ENCODE measurements at regions not wholly inside any gene's neighbourhood (a gene's known extent, or its start where the extent isn't known, plus 50 kb on each side); places are given as distances from the start of the nearest gene placed in this dataset.

DNA sequence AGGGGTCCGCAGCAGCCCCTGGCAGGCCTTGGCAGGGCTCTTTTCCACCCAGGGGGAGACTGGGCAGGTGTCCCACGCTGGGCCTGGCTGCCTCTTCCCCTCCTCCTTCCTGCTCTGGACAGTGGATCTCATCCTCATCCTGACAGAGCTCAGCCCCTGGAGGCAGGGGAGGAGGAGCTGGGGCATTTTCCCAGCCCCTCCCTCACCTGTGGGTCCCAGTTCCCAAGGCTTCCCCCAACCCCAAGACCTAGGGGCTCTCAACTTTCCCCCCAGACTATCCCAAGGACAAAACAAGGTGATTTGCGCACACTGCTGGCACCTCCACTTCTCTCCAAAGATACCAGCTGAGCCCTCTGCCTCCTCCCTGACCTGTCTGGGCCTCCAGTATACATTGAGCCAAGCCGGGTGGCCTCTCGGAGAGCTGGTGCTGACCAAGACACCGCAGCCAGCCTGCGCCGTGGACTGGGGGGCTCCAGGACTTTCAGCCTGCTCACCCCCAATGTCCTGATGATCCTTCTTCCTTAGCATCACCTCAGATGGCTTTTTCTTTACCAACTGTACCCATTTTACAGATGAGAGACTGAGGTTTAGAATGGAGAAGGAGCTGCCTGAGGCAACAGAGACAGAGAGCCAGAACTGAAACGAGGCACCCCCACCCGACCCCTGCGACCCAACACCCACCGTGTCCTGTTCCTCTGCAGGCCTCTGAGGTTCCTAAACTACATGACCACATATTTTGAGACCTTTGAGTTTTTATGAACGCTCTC is 126.6 kb downstream of the BARX1 start:
- Histone ChIP-seq H3K4me3 (ENCODE audit: control insufficient read depth in 1 of 7, extremely low read depth in 1 of 7, insufficient read depth in 4 of 7, low read depth in 2 of 7, low read length in 6 of 7) (no peak overlapping the region), H3K27me3 (replicated peaks in 2 of 5; ENCODE audit: control insufficient read depth in 4 of 5, insufficient read depth in 5 of 5, low read length in 4 of 5) (peaks cover 3 to 58% (median 25%) of the 10 kb centered on the region in 5 experiments), H3K27ac (ENCODE audit: insufficient read depth in 1 of 2, low read depth in 1 of 2, low read length in 2 of 2, poor library complexity in 1 of 2, severe bottlenecking in 2 of 2) (no peak overlapping the region), H3K4me1 (ENCODE audit: control extremely low read depth in 1 of 4, control insufficient read depth in 4 of 4, insufficient read depth in 4 of 4, low read length in 3 of 4) (peaks cover 0 to 9% (median 3%) of the 10 kb centered on the region in 4 experiments), H3K36me3 (ENCODE audit: control insufficient read depth in 4 of 4, insufficient read depth in 4 of 4, low read length in 3 of 4) (no peaks in the 10 kb centered on the region), H3K9me3 (ENCODE audit: control extremely low read depth in 1 of 5, control insufficient read depth in 4 of 5, insufficient read depth in 2 of 5, low read depth in 1 of 5, low read length in 4 of 5) (peaks cover 0 to 2% (median 0%) of the 10 kb centered on the region in 5 experiments)
- POLR2A ChIA-PET: interaction anchor here (0.6 kb wide), 1 partner anchor 228 kb away, joined by 5 read pairs; no protein-coding TSS in a partner anchor
- CTCF ChIA-PET: interaction anchor here (1.4 kb wide), 1 partner anchor 131 kb away, joined by 5 read pairs; no protein-coding TSS in a partner anchor
- WGBS (ENCODE audit: insufficient coverage): 91% methylated on average over 13 of the region's 13 CpGs
- DNase-seq: no peak

DNA sequence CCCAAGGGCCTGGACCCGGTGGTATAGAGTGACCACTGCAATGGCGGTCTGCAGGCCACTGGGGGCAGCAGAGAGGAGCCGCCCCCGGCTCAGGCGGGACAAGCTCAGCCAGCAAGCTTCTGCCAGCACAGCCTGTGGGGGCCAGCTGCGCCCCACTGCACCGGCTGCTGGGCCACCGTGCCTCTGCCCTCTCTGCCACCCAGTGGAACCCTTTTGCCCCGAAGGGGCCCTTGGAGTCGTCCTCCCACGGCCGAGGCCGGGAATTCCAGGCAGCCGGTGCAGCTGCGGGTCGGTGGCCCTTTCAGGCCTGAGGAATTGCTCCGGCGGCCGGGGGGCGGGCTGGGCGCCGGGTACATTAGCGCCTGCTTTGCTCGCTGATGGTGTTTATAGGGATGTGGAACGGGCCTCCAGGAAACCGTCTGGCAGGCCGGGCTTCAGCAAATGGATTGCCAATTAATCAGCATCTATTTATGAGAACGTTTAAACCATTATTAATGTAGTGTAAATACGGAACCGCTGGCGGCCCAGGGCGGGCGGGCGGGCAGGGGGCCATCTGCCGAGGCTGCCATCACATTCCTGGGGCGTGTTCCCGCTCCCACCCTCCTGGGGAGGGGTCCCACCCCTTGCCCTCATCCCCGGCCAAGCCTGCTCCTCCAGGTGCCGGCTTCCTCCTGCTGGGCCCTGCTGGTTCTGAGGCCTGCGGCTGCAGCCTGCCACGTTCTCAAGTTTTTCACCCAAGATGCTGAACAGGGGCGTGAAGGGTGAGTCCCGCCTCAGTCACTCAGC is 127.4 kb downstream of the BARX1 start:
- 23% methylated on average over 39 of the region's 43 CpGs for WGBS (ENCODE audit: insufficient coverage)
- ChIA-PET POLR2A (interaction anchor here (0.5 to 0.6 kb wide), 2 partner anchors 1496 to 1770 kb away, joined by 3 to 5 read pairs; no protein-coding TSS in a partner anchor), CTCF (interaction anchor here (0.6 to 1.4 kb wide), 4 partner anchors 13 to 175 kb away, joined by 3 to 5 read pairs (median 4); no protein-coding TSS in a partner anchor)
- H3K9me3 ChIP-seq (ENCODE audit: control extremely low read depth in 1 of 5, control insufficient read depth in 4 of 5, insufficient read depth in 2 of 5, low read depth in 1 of 5, low read length in 4 of 5): peaks cover 0 to 1% (median 0%) of the 10 kb centered on the region in 5 experiments
- DNase-seq: peak; percentile 39 to 67 (median 64)
- H3K4me1 ChIP-seq (ENCODE audit: control extremely low read depth in 1 of 4, control insufficient read depth in 4 of 4, insufficient read depth in 4 of 4, low read length in 3 of 4): peaks cover 0 to 9% (median 3%) of the 10 kb centered on the region in 4 experiments
- no peak overlapping the region for H3K27ac ChIP-seq (ENCODE audit: insufficient read depth in 1 of 2, low read depth in 1 of 2, low read length in 2 of 2, poor library complexity in 1 of 2, severe bottlenecking in 2 of 2)
- no peaks in the 10 kb centered on the region for H3K36me3 ChIP-seq (ENCODE audit: control insufficient read depth in 4 of 4, insufficient read depth in 4 of 4, low read length in 3 of 4)
- H3K4me3 ChIP-seq (ENCODE audit: control insufficient read depth in 1 of 7, extremely low read depth in 1 of 7, insufficient read depth in 4 of 7, low read depth in 2 of 7, low read length in 6 of 7): peak overlapping the region in 5 of 7 experiments; percentile 8 to 54 (median 32)
- H3K27me3 ChIP-seq (replicated peaks in 2 of 5; ENCODE audit: control insufficient read depth in 4 of 5, insufficient read depth in 5 of 5, low read length in 4 of 5): peaks cover 0 to 64% (median 25%) of the 10 kb centered on the region in 5 experiments

DNA sequence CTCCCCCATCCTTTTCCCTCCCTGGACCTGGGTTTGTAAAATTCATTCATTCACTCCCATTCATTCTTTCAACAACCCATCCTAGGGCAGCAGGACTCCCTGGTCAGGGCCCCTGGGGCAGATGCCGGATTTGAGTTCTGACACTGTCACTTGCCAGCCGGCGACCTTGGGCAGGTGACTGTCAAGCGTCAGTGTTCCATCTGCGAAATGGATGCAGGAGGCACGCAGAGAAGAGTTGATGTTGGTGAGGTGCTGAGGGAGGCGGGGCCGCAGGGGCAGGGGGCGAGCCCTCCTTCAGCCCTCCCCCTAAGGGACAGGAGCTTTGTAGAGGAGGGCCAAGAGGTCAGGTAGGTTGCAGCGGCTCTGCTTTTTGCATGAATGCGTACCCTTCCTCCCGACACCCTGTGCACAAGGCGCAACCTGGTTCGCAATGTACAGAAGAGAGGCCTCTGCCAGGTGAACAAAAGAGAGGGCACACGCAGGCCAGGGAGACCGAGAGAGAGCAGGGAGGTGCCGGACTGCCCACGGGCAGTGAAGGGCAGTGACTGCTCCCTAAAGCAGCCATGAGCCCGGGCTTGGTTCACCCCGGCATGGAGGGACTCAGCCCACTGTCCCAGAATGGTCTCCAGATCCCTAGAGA is 128.1 kb downstream of the BARX1 start:
- POLR2A ChIA-PET: interaction anchor here (0.5 to 0.6 kb wide), 2 partner anchors 1497 to 1771 kb away, joined by 3 to 5 read pairs; no protein-coding TSS in a partner anchor
- DNase-seq: peak in 1 of 3 donors; percentile 2
- CTCF ChIA-PET: interaction anchor here (0.9 to 1.5 kb wide), 4 partner anchors 21 to 176 kb away, joined by 3 to 6 read pairs (median 4); no protein-coding TSS in a partner anchor
- peak overlapping the region in 2 of 7 experiments; percentile 17 to 54 for H3K4me3 ChIP-seq (ENCODE audit: control insufficient read depth in 1 of 7, extremely low read depth in 1 of 7, insufficient read depth in 4 of 7, low read depth in 2 of 7, low read length in 6 of 7)
- no peaks in the 10 kb centered on the region for H3K36me3 ChIP-seq (ENCODE audit: control insufficient read depth in 4 of 4, insufficient read depth in 4 of 4, low read length in 3 of 4)
- H3K27me3 ChIP-seq (replicated peaks in 2 of 5; ENCODE audit: control insufficient read depth in 4 of 5, insufficient read depth in 5 of 5, low read length in 4 of 5): peaks cover 0 to 66% (median 27%) of the 10 kb centered on the region in 5 experiments
- WGBS (ENCODE audit: insufficient coverage): 17% methylated on average over 13 of the region's 20 CpGs
- peaks cover 0 to 9% (median 3%) of the 10 kb centered on the region in 4 experiments for H3K4me1 ChIP-seq (ENCODE audit: control extremely low read depth in 1 of 4, control insufficient read depth in 4 of 4, insufficient read depth in 4 of 4, low read length in 3 of 4)
- peaks cover 0 to 3% (median 0%) of the 10 kb centered on the region in 5 experiments for H3K9me3 ChIP-seq (ENCODE audit: control extremely low read depth in 1 of 5, control insufficient read depth in 4 of 5, insufficient read depth in 2 of 5, low read depth in 1 of 5, low read length in 4 of 5)
- H3K27ac ChIP-seq (ENCODE audit: insufficient read depth in 1 of 2, low read depth in 1 of 2, low read length in 2 of 2, poor library complexity in 1 of 2, severe bottlenecking in 2 of 2): no peak overlapping the region

DNA sequence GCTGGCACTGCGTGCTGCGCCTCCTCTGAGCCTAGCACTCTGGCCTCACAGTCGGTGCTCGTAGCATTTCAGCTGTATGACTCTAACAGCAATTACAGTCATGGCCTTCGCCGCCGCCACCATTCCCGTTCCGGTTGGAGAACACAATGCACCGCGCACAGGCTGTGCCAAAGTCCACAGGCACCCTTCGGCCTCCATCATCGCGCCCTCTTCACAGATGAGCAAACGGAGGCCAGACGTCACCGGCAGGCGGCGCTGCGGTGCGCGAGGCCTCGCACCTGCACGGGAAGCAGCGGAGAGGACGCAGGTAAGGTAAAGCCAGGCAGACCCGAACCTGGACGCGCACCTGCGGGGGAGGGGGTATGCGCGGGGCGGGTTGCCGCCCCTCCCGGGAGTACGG is 128.9 kb downstream of the BARX1 start:
- no peaks in the 10 kb centered on the region for H3K36me3 ChIP-seq (ENCODE audit: control insufficient read depth in 4 of 4, insufficient read depth in 4 of 4, low read length in 3 of 4)
- ChIA-PET POLR2A (no interaction called here), CTCF (interaction anchor here (0.6 to 1.5 kb wide), 3 partner anchors 21 to 176 kb away, joined by 3 to 6 read pairs (median 3); no protein-coding TSS in a partner anchor)
- peaks cover 0 to 9% (median 3%) of the 10 kb centered on the region in 4 experiments for H3K4me1 ChIP-seq (ENCODE audit: control extremely low read depth in 1 of 4, control insufficient read depth in 4 of 4, insufficient read depth in 4 of 4, low read length in 3 of 4)
- no peak for DNase-seq
- WGBS (ENCODE audit: insufficient coverage): 37% methylated on average over 26 of the region's 36 CpGs
- no peak overlapping the region for H3K4me3 ChIP-seq (ENCODE audit: control insufficient read depth in 1 of 7, extremely low read depth in 1 of 7, insufficient read depth in 4 of 7, low read depth in 2 of 7, low read length in 6 of 7)
- peaks cover 0 to 74% (median 27%) of the 10 kb centered on the region in 5 experiments for H3K27me3 ChIP-seq (replicated peaks in 2 of 5; ENCODE audit: control insufficient read depth in 4 of 5, insufficient read depth in 5 of 5, low read length in 4 of 5)
- peaks cover 0 to 3% (median 0%) of the 10 kb centered on the region in 5 experiments for H3K9me3 ChIP-seq (ENCODE audit: control extremely low read depth in 1 of 5, control insufficient read depth in 4 of 5, insufficient read depth in 2 of 5, low read depth in 1 of 5, low read length in 4 of 5)
- no peak overlapping the region for H3K27ac ChIP-seq (ENCODE audit: insufficient read depth in 1 of 2, low read depth in 1 of 2, low read length in 2 of 2, poor library complexity in 1 of 2, severe bottlenecking in 2 of 2)

DNA sequence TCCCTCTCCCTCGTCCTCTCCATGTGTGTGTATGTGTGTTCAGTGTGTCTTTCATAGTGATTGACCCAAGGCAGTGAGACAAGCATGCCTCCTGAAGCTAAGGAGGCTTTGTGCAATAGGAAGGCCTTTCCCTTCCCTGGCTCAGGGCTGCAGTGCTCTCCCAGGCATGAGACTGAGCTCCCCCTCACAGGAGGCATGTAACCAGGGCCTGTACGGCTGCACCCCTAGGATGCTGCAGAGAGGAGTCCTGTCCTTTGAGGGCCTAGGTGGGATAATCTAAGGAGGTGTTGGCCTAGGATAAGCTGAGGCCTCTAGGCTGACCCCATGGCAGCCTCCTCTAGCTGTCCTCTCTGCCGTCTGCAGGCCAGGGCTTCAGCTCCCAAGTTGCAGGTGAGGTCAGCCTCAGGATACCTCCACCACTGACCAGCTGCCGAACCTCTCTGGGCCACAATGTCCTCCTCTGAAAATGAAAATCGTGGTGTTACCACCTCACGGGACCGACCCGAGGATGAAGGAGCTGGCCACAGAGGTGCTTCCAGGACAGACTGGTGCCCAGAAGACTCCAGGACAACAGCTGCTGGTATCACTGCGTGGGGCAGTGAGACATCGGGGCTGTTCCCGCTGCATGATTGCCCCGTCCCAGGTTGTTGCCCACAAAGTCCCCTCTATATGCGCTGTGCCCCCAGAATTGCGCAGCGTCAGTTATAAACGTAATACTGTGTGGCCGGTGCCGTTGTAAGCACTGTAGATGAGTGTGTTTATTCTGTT is 129.6 kb downstream of the BARX1 start:
- WGBS (ENCODE audit: insufficient coverage): 97% methylated on average over 15 of the region's 18 CpGs
- ChIA-PET CTCF (interaction anchor here (0.6 to 1.5 kb wide), 5 partner anchors 8 to 176 kb away, joined by 3 to 6 read pairs (median 3); no protein-coding TSS in a partner anchor), POLR2A (no interaction called here)
- H3K9me3 ChIP-seq (ENCODE audit: control extremely low read depth in 1 of 5, control insufficient read depth in 4 of 5, insufficient read depth in 2 of 5, low read depth in 1 of 5, low read length in 4 of 5): peaks cover 0 to 3% (median 0%) of the 10 kb centered on the region in 5 experiments
- H3K4me3 ChIP-seq (ENCODE audit: control insufficient read depth in 1 of 7, extremely low read depth in 1 of 7, insufficient read depth in 4 of 7, low read depth in 2 of 7, low read length in 6 of 7): no peak overlapping the region
- H3K4me1 ChIP-seq (ENCODE audit: control extremely low read depth in 1 of 4, control insufficient read depth in 4 of 4, insufficient read depth in 4 of 4, low read length in 3 of 4): peaks cover 0 to 9% (median 3%) of the 10 kb centered on the region in 4 experiments
- no peak for DNase-seq
- no peaks in the 10 kb centered on the region for H3K36me3 ChIP-seq (ENCODE audit: control insufficient read depth in 4 of 4, insufficient read depth in 4 of 4, low read length in 3 of 4)
- H3K27ac ChIP-seq (ENCODE audit: insufficient read depth in 1 of 2, low read depth in 1 of 2, low read length in 2 of 2, poor library complexity in 1 of 2, severe bottlenecking in 2 of 2): no peak overlapping the region
- peaks cover 0 to 76% (median 27%) of the 10 kb centered on the region in 5 experiments for H3K27me3 ChIP-seq (replicated peaks in 2 of 5; ENCODE audit: control insufficient read depth in 4 of 5, insufficient read depth in 5 of 5, low read length in 4 of 5)
